BJ (cell line): ENCODE measurements at regions not wholly inside any gene's neighbourhood (a gene's known extent, or its start where the extent isn't known, plus 50 kb on each side); places are given as distances from the start of the nearest gene placed in this dataset.

Experiments
- CTCF ChIA-PET: fragments of 350-600 bp; formaldehyde crosslinking; extraction: SDS; loops from one replicate; lab custom pipeline; 2021; ENCODE audit warnings: antibody characterized with exemption, inconsistent platforms; lab: Yijun Ruan, JAX
- POLR2A ChIA-PET: fragments of 300-600 bp; sonication (Branson Sonifier 250); formaldehyde crosslinking; extraction: SDS; loops from one replicate; lab custom pipeline; 2021; ENCODE audit warnings: antibody characterized with exemption; lab: Charles Lee
- DNase-seq: peaks from one replicate; pipeline ENCODE4 v3.0.0-alpha.2; 2011; ENCODE audit warnings: low read depth
- H3K27me3 ChIP-seq: 2 replicates; pipeline ENCODE4 v1.6.0; 2011; ENCODE audit warnings: low read length; ENCODE audit not compliant: control insufficient read depth, insufficient read depth
- H3K36me3 ChIP-seq: 2 replicates; pipeline ENCODE4 v1.5.1; 2011; ENCODE audit warnings: low read length; ENCODE audit not compliant: control insufficient read depth, insufficient read depth
- H3K4me3 ChIP-seq: 2 replicates; pipeline ENCODE4 v1.5.1; 2011; ENCODE audit warnings: low read depth, mild to moderate bottlenecking, control low read depth, low read length
- TF ChIP-seq, protein P1 (sequence below): IDR thresholded peaks from 2 replicates; pipeline ENCODE4 v1.5.1; 2011; ENCODE audit warnings: low read depth, mild to moderate bottlenecking, control low read depth, inconsistent platforms, low read length, moderate library complexity; ENCODE audit not compliant: insufficient read depth

DNA sequence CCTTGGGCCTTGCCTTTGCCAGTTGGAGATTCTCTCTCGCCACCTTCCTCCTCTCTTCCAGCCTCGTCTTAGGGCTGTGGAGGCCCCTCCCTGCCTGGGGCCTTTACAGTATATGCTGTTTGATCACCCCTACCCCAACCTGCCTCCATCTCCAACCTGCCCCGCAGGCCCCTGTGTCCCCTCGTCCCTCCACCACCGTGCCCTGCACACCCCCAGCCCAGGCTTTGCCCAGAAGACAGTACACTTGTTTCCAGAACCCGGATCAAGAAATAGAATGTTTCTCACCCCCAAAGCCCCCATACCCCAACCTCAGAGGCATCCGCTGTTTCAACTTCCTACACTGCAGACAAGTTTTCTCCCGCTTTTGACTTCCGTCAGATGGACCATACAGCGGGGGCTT is 202.3 kb upstream of the C14orf180 start:
- no peaks in the 10 kb centered on the region; the same call in 1 of the 2 replicates for H3K27me3 ChIP-seq
- TF ChIP-seq, protein P1, sequence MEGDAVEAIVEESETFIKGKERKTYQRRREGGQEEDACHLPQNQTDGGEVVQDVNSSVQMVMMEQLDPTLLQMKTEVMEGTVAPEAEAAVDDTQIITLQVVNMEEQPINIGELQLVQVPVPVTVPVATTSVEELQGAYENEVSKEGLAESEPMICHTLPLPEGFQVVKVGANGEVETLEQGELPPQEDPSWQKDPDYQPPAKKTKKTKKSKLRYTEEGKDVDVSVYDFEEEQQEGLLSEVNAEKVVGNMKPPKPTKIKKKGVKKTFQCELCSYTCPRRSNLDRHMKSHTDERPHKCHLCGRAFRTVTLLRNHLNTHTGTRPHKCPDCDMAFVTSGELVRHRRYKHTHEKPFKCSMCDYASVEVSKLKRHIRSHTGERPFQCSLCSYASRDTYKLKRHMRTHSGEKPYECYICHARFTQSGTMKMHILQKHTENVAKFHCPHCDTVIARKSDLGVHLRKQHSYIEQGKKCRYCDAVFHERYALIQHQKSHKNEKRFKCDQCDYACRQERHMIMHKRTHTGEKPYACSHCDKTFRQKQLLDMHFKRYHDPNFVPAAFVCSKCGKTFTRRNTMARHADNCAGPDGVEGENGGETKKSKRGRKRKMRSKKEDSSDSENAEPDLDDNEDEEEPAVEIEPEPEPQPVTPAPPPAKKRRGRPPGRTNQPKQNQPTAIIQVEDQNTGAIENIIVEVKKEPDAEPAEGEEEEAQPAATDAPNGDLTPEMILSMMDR: no peak
- H3K4me3 ChIP-seq: no peak overlapping the region
- no peaks in the 10 kb centered on the region for H3K36me3 ChIP-seq
- no peak for DNase-seq
- POLR2A ChIA-PET: no interaction called here
- CTCF ChIA-PET: no interaction called here

DNA sequence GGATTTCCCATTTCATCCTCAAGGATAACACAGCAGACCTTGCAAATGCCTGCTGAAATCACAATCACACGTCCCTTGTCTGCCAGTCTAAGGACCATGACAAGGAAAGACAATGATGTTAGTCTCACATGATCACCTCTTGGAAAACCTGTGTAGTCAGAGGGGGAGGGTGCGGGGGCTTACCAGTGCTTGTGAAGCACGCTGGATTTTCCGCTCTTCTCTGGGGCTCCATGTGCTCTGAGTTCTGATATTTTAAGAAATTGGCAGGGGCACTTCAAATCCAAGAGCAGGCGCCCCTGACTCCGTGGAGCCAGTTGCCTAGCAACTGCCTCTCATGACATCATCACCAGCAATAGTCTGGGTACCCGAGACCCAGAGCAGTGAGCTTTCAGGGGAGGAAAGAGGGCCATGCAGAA is 200.9 kb upstream of the C14orf180 start:
- TF ChIP-seq, protein P1: no peak
- Histone ChIP-seq H3K4me3 (no peak overlapping the region), H3K27me3 (no peaks in the 10 kb centered on the region; the same call in 1 of the 2 replicates), H3K36me3 (no peaks in the 10 kb centered on the region)
- ChIA-PET POLR2A (no interaction called here), CTCF (no interaction called here)
- no peak for DNase-seq

DNA sequence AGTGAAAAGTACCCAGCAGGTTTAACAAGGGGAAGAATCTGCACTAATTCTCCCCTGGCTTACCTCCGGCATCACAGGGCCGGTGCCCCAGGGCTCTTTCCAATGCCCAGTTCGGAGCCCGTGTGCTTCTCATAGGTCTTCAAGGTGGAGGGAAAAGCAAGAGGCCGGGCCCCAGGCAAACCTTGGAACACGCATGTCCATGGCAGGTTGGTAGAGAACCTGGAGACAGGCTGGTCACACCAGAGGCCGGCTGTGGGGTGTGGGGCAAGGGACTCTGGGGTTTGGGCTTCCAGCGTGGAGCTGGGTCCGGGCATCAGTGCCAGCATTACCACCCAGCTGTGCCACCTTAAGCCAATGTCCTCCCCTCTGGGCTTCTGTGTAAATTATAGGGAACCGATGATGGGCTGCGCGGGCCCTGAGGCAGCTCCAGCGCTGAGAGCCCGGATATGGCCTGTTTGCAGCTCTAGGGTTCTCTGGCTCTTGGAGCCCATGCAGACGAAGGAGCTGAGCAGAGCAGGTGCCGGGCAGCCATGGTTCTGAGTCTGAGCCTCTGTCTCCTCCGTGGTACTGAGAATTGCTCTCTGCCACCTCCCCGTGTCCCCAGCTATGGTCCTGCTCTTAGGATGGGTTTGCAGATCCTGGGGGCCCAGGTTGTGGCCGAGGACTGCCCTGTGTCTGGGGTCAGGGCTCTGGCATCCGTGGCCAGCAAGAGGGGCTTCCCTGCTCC is 197.0 kb upstream of the C14orf180 start:
- POLR2A ChIA-PET: no interaction called here
- H3K27me3 ChIP-seq: no peaks in the 10 kb centered on the region; the same call in 1 of the 2 replicates
- H3K4me3 ChIP-seq: no peak overlapping the region
- H3K36me3 ChIP-seq: no peaks in the 10 kb centered on the region
- CTCF ChIA-PET: no interaction called here
- no peak for DNase-seq
- TF ChIP-seq, protein P1: no peak

DNA sequence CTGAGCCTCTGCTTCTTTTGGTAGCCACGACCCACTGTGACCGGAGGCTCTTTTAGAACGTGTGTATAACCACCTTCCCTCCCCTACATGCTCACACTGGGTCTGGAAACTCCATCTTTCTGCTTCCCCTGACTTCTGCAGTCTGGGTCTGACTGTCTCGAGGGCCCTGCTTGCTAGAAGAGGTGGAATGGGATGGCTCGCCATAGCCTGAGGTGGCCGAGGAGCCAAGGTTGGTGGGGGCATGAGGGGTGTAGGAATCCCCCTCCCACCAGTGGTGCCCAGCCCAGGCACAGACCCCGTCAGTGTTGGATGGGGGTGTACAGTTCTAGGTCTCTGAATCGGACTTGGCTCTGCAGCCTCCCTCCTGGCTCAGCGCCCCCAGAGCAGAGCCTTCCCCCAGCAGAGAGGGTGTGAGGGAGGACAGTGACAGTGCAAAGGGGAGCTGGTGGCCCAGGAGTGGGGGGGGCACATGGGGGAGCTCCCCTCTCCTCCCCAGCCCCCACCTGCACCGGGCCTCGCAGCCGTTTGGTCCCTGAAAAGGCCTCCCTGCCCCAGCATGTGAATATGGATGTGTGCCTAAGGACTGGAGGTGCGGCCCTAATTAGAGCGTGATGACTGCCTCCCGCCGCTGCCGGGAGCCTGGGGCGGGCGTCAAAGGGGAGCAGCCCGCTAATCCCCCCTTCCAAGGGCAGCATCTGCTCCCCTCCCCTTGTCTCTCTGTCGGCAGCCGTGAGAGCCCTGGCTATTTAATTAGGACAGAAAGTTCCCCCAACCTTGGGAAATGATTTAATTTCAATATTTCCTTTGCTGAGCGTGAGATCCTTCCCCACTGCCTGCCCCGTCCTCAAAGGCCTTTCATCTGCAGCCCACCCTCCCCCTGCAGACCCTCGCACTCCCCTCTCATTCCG is 196.2 kb upstream of the C14orf180 start:
- Histone ChIP-seq H3K27me3 (no peaks in the 10 kb centered on the region; the same call in 1 of the 2 replicates), H3K4me3 (no peak overlapping the region), H3K36me3 (no peaks in the 10 kb centered on the region)
- ChIA-PET POLR2A (no interaction called here), CTCF (no interaction called here)
- TF ChIP-seq, protein P1: no peak
- no peak for DNase-seq
